SH-SY5Y (cell line): ENCODE measurements at regions not wholly inside any gene's neighbourhood (a gene's known extent, or its start where the extent isn't known, plus 50 kb on each side); places are given as distances from the start of the nearest gene placed in this dataset.

Experiments
- GATA2 ChIP-seq: IDR thresholded peaks from 2 replicates; pipeline ENCODE4 v1.6.1; 2011; ENCODE audit warnings: mild to moderate bottlenecking, low read depth, low read length
- GATA3 ChIP-seq: IDR thresholded peaks from 2 replicates; pipeline ENCODE4 v1.6.1; 2011; ENCODE audit warnings: low read depth, mild to moderate bottlenecking, low read length, moderate library complexity

DNA sequence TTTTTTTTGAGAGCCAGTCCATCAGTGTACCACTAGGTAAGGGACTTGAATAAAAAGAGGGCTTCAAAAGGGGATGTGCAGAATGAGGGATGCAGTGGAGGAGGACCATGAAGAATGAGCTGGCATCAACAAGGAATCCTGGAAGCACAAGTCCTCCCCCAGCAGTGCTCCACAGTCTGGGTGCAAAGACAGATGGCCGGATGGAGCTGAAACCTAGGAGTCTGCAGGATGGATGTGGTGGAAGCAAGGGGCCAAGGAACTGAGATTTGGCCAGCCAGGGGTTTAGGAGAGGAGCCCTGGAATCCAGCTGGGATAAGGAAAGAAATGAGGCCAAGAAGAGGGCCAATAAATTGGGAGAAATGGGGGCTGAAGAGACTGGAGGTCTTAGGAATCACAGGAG lies 51.8 kb upstream of the RAB6C start:
- TF ChIP-seq GATA2 = no peak
- TF ChIP-seq GATA3 = no peak

DNA sequence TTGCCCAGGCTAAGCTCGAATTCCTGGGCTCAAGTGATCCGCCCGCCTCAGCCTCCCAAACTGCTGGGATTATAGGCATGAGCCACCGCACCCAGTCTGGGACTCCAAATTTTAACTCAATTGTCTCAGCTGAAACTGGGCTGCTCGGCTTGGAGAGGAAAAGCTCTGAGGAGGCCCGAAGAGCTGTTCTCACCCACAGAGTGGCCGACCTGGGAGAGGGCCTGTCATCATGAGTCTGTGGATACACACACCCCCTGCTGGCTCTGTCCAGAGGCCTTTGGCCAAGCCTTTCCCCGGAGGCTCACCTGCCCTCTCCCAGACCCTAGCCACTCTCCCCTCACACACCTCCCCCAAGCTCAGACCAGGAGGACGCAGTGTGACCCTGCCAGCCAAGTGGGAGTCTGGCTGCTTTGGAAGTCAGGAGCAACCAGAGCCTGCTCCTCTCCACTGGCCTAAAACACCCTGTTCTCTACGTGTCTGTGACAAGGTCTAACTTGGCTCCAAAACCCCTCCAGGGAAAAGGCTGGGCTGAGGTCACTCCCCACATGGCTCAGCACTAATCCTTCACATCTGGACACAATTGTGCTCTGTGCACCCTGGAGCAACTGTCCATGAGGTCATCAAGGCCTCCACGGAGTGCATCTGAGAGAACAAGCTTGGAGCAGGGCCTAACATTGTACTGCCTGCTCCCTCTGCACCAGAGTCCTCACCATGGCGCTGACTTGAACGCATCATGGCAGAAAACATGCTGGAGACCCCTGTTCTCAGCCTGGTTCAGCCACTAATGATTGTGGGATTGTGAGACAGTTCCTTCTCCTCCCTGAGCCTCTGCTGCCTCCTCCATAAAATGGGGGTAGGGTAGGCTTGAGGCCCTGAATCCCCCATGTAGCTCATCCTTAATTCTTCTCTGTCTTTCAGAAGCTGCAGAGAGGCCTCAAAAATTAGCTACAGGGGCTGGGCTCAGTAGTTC lies 49.9 kb upstream of the RAB6C start:
- TF ChIP-seq GATA3 (no peak), GATA2 (no peak)
